HepG2 (cell line): ENCODE measurements at regions not wholly inside any gene's neighbourhood (a gene's known extent, or its start where the extent isn't known, plus 50 kb on each side); places are given as distances from the start of the nearest gene placed in this dataset.

ENCODE experiments used
- KAT8 ChIP-seq: IDR thresholded peaks from 2 replicates; pipeline ENCODE4 v1.6.1; 2016; ENCODE audit warnings: missing genetic modification reagents, missing compliant biosample characterization
- MYC ChIP-seq: sonication (generic); formaldehyde crosslinking; IDR thresholded peaks from 2 replicates; pipeline ENCODE4 v1.9.0; 2021; ENCODE audit warnings: missing genetic modification reagents, borderline replicate concordance
- ZBTB3 ChIP-seq: sonication (generic); formaldehyde crosslinking; IDR thresholded peaks from 2 replicates; pipeline ENCODE4 v1.4.0; 2020; ENCODE audit warnings: low read depth, mild to moderate bottlenecking, moderate library complexity, missing genetic modification reagents, borderline replicate concordance
- ZNF747 ChIP-seq: sonication (generic); formaldehyde crosslinking; IDR thresholded peaks from 2 replicates; pipeline ENCODE4 v1.8.1; 2023; ENCODE audit warnings: missing genetic modification reagents, mild to moderate bottlenecking, borderline replicate concordance
- TF ChIP-seq, protein P1 (sequence below), 2 experiments: IDR thresholded peaks; 2 replicates each; pipeline ENCODE4 v1.6.1; 2011 to 2012; ENCODE audit warnings: low read length in 2 of 2, borderline replicate concordance in 1 of 2, low read depth in 1 of 2, mild to moderate bottlenecking in 1 of 2, moderate library complexity in 1 of 2
- TF ChIP-seq, protein P2 (sequence below): sonication (generic); formaldehyde crosslinking; IDR thresholded peaks from 2 replicates; pipeline ENCODE4 v1.4.0; 2020; ENCODE audit warnings: missing genetic modification reagents
- TF ChIP-seq, protein P3 (sequence below): sonication (generic); formaldehyde crosslinking; IDR thresholded peaks from 2 replicates; pipeline ENCODE4 v1.4.0; 2020; ENCODE audit warnings: missing genetic modification reagents, low read depth, mild to moderate bottlenecking, borderline replicate concordance

DNA sequence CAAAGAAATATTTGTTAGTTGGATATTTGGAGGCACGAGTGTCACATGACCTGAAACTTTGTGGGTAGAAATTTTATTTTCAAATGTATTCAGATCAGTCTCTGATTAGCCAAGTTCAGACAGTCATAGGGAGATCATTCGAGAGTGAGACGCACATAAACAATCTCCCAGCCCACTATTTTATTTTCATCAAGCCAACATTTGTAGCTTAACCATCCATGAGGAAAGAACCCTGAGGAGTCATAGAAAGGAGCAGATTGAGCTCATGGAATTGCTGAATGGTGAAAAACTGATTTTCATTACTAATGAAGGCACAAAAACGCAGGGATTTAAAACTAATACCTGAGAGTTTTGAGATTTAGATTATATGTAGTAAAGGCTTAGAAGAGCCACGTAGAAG lies 548.7 kb downstream of the NSUN3 start:
- TF ChIP-seq, protein P1, sequence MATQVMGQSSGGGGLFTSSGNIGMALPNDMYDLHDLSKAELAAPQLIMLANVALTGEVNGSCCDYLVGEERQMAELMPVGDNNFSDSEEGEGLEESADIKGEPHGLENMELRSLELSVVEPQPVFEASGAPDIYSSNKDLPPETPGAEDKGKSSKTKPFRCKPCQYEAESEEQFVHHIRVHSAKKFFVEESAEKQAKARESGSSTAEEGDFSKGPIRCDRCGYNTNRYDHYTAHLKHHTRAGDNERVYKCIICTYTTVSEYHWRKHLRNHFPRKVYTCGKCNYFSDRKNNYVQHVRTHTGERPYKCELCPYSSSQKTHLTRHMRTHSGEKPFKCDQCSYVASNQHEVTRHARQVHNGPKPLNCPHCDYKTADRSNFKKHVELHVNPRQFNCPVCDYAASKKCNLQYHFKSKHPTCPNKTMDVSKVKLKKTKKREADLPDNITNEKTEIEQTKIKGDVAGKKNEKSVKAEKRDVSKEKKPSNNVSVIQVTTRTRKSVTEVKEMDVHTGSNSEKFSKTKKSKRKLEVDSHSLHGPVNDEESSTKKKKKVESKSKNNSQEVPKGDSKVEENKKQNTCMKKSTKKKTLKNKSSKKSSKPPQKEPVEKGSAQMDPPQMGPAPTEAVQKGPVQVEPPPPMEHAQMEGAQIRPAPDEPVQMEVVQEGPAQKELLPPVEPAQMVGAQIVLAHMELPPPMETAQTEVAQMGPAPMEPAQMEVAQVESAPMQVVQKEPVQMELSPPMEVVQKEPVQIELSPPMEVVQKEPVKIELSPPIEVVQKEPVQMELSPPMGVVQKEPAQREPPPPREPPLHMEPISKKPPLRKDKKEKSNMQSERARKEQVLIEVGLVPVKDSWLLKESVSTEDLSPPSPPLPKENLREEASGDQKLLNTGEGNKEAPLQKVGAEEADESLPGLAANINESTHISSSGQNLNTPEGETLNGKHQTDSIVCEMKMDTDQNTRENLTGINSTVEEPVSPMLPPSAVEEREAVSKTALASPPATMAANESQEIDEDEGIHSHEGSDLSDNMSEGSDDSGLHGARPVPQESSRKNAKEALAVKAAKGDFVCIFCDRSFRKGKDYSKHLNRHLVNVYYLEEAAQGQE (IDR thresholded peaks at IDR 0.05; ENCODE audit: borderline replicate concordance in 1 of 2, low read depth in 1 of 2, low read length in 2 of 2) = no peak
- TF ChIP-seq ZNF747 (CRISPR knock-in tag) = no peak
- no peak for TF ChIP-seq ZBTB3 (CRISPR knock-in tag)
- no peak for TF ChIP-seq KAT8
- TF ChIP-seq, protein P2, sequence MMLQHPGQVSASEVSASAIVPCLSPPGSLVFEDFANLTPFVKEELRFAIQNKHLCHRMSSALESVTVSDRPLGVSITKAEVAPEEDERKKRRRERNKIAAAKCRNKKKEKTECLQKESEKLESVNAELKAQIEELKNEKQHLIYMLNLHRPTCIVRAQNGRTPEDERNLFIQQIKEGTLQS = no peak
- TF ChIP-seq MYC (CRISPR knock-in tag) = no peak
- TF ChIP-seq, protein P3, sequence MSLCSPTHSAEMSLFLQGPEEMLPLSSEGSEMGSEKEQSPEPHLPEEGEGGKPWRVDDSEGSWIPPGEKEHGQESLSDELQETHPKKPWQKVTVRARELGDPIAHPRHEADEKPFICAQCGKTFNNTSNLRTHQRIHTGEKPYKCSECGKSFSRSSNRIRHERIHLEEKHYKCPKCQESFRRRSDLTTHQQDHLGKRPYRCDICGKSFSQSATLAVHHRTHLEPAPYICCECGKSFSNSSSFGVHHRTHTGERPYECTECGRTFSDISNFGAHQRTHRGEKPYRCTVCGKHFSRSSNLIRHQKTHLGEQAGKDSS (CRISPR knock-in tag) = no peak
